NT2/D1 (cell line): ENCODE measurements at regions not wholly inside any gene's neighbourhood (a gene's known extent, or its start where the extent isn't known, plus 50 kb on each side); places are given as distances from the start of the nearest gene placed in this dataset.
"Not testable (repeated sequence)": the region's sequence is repeated elsewhere in the genome, so short reads cannot be mapped to it uniquely, and the experiment has no call there.

Experiments
- YY1 ChIP-seq: IDR thresholded peaks from 2 replicates; pipeline ENCODE4 v1.6.1; 2011; ENCODE audit not compliant: insufficient read length, insufficient read depth
- ZNF274 ChIP-seq: IDR thresholded peaks from 2 replicates; pipeline ENCODE4 v1.6.1; 2011; ENCODE audit warnings: mild to moderate bottlenecking, low read depth, low read length

DNA sequence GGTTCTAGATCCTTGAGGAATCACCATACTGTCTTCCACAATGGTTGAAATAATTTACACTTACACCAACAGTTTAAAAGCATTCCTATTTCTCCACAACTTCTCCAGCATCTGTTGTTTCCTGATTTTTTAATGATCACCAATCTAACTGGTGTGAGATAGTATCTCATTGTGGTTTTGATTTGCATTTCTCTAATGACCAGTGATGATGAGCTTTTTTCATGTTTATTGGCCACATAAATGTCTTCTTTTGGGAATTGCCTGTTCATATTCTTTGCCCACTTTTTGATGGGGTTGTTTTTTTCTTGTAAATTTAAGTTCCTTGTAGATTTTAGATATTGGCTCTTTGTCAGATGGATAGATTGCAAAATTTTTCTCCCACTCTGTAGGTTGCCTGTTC lies 138.2 kb downstream of the CXCL12 start:
- not testable (repeated sequence) for TF ChIP-seq ZNF274, YY1
